Activated CD8-positive, alpha-beta T cell treated with anti-CD3 and anti-CD28 coated beads for 36 hours (primary cell): ENCODE measurements at regions not wholly inside any gene's neighbourhood (a gene's known extent, or its start where the extent isn't known, plus 50 kb on each side); places are given as distances from the start of the nearest gene placed in this dataset.

ENCODE experiments used
- ATAC-seq: fragments of 200-7000 bp; cut with Tn5 transposase; one replicate; pipeline ENCODE4 v1.10.0; 2021; ENCODE audit warnings: mild to moderate bottlenecking, moderate library complexity
- CTCF ChIA-PET: fragments of 350-600 bp; sonication (Branson Sonifier 250); formaldehyde crosslinking; loops from one replicate; lab custom pipeline; 2021; ENCODE audit warnings: antibody characterized with exemption; lab: Charles Lee
- POLR2A ChIA-PET: fragments of 350-600 bp; sonication (Branson Sonifier 250); formaldehyde crosslinking; loops from one replicate; lab custom pipeline; 2021; ENCODE audit warnings: antibody characterized with exemption; lab: Charles Lee
- DNase-seq: peaks from one replicate; pipeline ENCODE4 v3.0.0-alpha.2; 2020
- H3K27ac Mint-ChIP-seq: one replicate; pipeline ENCODE4 v1.8.0; 2021; ENCODE audit warnings: mild to moderate bottlenecking, mixed read lengths
- H3K27me3 Mint-ChIP-seq: one replicate; pipeline ENCODE4 v1.8.0; 2021; ENCODE audit warnings: mixed read lengths
- H3K36me3 Mint-ChIP-seq: one replicate; pipeline ENCODE4 v1.8.0; 2021; ENCODE audit warnings: low read depth, mixed read lengths
- H3K4me1 Mint-ChIP-seq: one replicate; pipeline ENCODE4 v1.8.0; 2021; ENCODE audit warnings: low read depth, mixed read lengths
- H3K4me3 Mint-ChIP-seq: one replicate; pipeline ENCODE4 v1.8.0; 2021; ENCODE audit warnings: mild to moderate bottlenecking, moderate library complexity, mixed read lengths
- H3K9me3 Mint-ChIP-seq: one replicate; pipeline ENCODE4 v1.8.0; 2021; ENCODE audit warnings: mixed read lengths
- intact Hi-C: fragments of 100-400 bp; cut with micrococcal nuclease; formaldehyde crosslinking; loops from one replicate; pipeline ENCODE4 v1.10.0; 2022
- TF ChIP-seq, protein P1 (sequence below): fragments of 200-600 bp; IDR thresholded peaks from one replicate; pipeline ENCODE4 v1.8.0; 2022; ENCODE audit warnings: antibody characterized with exemption, mild to moderate bottlenecking

DNA sequence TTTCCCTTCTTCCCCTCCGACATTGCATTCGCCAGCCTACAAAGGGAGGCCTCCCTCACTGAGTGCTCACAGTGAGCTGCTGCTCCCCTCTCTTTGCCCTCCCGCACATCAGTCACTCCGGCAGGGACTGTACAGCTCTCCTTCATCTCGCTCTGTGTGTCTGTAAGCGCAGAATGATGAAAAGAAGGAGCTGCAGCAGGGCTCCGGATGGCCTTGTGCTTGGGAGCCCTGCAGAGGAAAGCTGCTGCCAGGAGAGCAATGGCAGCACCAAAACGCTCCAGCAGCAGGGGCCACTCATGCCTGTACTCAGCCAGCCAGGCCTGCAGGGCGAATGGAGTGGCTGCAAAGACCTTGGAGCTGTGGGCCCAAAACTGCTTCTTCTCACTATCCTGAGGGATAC, 107.0 kb upstream of the NSMCE3 start:
- H3K27me3 Mint-ChIP-seq, result peaks cover 3% of the 10 kb centered on the region
- H3K4me3 Mint-ChIP-seq, result no peak overlapping the region
- TF ChIP-seq, protein P1, sequence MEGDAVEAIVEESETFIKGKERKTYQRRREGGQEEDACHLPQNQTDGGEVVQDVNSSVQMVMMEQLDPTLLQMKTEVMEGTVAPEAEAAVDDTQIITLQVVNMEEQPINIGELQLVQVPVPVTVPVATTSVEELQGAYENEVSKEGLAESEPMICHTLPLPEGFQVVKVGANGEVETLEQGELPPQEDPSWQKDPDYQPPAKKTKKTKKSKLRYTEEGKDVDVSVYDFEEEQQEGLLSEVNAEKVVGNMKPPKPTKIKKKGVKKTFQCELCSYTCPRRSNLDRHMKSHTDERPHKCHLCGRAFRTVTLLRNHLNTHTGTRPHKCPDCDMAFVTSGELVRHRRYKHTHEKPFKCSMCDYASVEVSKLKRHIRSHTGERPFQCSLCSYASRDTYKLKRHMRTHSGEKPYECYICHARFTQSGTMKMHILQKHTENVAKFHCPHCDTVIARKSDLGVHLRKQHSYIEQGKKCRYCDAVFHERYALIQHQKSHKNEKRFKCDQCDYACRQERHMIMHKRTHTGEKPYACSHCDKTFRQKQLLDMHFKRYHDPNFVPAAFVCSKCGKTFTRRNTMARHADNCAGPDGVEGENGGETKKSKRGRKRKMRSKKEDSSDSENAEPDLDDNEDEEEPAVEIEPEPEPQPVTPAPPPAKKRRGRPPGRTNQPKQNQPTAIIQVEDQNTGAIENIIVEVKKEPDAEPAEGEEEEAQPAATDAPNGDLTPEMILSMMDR, result no peak
- no peak for ATAC-seq
- no peaks in the 10 kb centered on the region for H3K36me3 Mint-ChIP-seq
- H3K9me3 Mint-ChIP-seq, result no peaks in the 10 kb centered on the region
- DNase-seq, result no peak
- no peak overlapping the region for H3K27ac Mint-ChIP-seq
- intact Hi-C loops, result no loop called here
- ChIA-PET POLR2A (no interaction called here), CTCF (no interaction called here)
- no peaks in the 10 kb centered on the region for H3K4me1 Mint-ChIP-seq

DNA sequence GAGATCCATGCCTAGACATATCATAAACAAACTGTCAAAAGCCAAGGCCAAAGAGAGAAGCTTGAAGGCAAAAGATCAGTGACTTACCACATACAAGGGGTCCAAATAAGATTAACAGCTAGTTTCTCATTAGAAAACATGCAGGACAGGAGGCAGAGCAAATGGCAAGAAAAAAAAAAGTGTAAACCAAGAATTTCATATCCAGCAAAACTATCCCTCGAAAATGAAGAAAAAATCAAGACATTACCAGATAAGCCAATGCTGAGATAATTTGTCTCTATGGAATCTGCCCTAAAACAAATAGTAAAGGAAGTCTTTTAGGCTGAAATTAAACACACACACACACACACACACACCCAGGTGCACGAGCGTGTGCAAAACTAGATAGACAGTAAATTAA, 99.6 kb upstream of the NSMCE3 start:
- H3K9me3 Mint-ChIP-seq, result peaks cover 16% of the 10 kb centered on the region
- POLR2A ChIA-PET, result no interaction called here

DNA sequence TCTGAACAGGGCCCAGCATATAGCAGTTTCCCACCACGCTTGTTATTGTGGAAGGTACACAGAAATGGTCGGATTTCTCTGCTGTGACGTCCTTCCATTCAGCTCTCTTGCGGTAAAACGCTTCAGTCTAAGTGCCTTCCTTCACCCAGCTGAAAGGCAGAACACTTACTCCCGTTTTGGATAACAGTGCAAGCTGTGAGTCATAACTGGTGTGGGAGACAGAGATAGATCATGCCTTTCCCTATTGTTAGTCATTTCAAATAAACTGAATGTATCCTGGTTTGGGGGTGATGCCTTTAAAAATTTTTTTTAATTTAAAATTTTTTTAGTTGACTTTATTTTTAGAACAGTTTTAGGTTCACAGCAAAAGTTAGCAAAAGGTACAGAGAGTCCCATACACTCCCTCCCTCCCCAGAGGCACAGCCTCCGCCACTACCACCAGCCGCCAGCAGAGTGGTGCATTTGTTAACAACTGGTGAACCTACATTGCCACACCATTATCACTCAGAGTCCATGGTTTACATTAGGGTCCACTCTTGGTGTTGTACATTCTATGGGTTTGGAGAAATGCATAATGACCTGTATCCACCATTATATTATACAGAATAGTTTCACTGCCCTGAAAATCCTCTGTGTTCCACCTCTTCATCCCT, 94.9 kb upstream of the NSMCE3 start:
- Mint-ChIP-seq H3K27me3 (peaks cover 8% of the 10 kb centered on the region), H3K27ac (no peak overlapping the region), H3K36me3 (peaks cover 5% of the 10 kb centered on the region), H3K4me3 (no peak overlapping the region), H3K4me1 (no peaks in the 10 kb centered on the region), H3K9me3 (peaks cover 12% of the 10 kb centered on the region)
- no peak for DNase-seq
- intact Hi-C loops, result no loop called here
- POLR2A ChIA-PET, result no interaction called here
- TF ChIP-seq, protein P1, result no peak
- ATAC-seq, result no peak
- CTCF ChIA-PET, result interaction anchor here (1.1 kb wide), 1 partner anchor 62 kb away, joined by 3 read pairs; no protein-coding TSS in a partner anchor

More for the DNA sequence above, 99.6 kb upstream of the NSMCE3 start:
- DNase-seq (no peak), ATAC-seq (no peak)
- intact Hi-C loops, result no loop called here
- Mint-ChIP-seq H3K27me3 (peaks cover 4% of the 10 kb centered on the region), H3K27ac (no peak overlapping the region), H3K36me3 (peaks cover 5% of the 10 kb centered on the region), H3K4me3 (no peak overlapping the region), H3K4me1 (no peaks in the 10 kb centered on the region)
- TF ChIP-seq, protein P1, result no peak
- CTCF ChIA-PET, result no interaction called here

DNA sequence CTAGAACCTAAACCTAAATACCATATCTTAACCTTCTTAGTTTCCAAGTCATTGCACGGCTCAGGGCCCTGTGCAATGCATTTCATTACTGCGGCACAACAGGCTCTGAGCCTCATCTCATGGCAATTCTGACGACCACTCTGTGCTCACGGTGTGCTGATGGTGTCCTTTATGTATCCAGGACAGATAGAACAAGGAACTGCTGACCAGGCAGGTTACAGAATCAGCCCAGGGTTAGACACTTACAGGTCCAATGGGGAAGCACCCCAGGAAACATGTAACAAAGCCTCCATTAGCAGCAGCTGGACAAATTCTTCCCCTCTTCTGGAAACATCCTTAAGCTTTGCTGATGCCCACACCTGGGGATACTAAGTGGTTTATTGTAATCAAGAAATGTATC, 91.9 kb upstream of the NSMCE3 start:
- CTCF ChIA-PET, result no interaction called here
- H3K4me1 Mint-ChIP-seq, result no peaks in the 10 kb centered on the region
- H3K9me3 Mint-ChIP-seq, result no peaks in the 10 kb centered on the region
- POLR2A ChIA-PET, result no interaction called here
- TF ChIP-seq, protein P1, result no peak
- DNase-seq (no peak), ATAC-seq (no peak)
- no peak overlapping the region for H3K27ac Mint-ChIP-seq
- H3K27me3 Mint-ChIP-seq, result peaks cover 6% of the 10 kb centered on the region
- H3K36me3 Mint-ChIP-seq, result no peaks in the 10 kb centered on the region
- no peak overlapping the region for H3K4me3 Mint-ChIP-seq
- intact Hi-C loops, result no loop called here

DNA sequence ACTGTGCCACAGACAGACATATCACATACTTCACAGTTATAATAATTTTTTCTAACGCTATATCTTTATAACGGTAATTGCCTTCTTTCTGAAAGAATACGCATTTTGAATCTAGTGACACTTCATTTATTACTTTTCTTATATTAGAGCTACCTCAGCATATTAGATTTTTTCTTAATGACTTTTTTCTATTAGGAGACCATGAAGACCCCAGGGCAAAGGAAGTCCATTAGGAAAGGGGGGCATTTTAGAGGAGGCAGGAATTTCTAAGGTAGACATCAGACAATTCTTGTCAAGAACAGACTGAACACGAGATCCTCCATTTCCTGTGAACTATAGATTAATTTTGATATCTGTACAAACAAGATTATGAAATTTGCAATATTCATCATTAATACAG, 90.5 kb upstream of the NSMCE3 start:
- TF ChIP-seq, protein P1, result no peak
- H3K4me1 Mint-ChIP-seq, result no peaks in the 10 kb centered on the region
- H3K27ac Mint-ChIP-seq, result no peak overlapping the region
- ATAC-seq (no peak), DNase-seq (no peak)
- ChIA-PET POLR2A (no interaction called here), CTCF (no interaction called here)
- H3K4me3 Mint-ChIP-seq, result no peak overlapping the region
- peaks cover 4% of the 10 kb centered on the region for H3K27me3 Mint-ChIP-seq
- no peaks in the 10 kb centered on the region for H3K9me3 Mint-ChIP-seq
- intact Hi-C loops, result no loop called here
- H3K36me3 Mint-ChIP-seq, result no peaks in the 10 kb centered on the region
